Smooth muscle cell (in vitro differentiated cells): ENCODE measurements at regions not wholly inside any gene's neighbourhood (a gene's known extent, or its start where the extent isn't known, plus 50 kb on each side); places are given as distances from the start of the nearest gene placed in this dataset.

Experiments used
- DNase-seq: peaks from one replicate; lab custom pipeline; 2025; ENCODE audit not compliant: unreplicated experiment; lab: John Stamatoyannopoulos, UW
- H2AFZ ChIP-seq: fragments of 200-600 bp; sonication (generic); 2 replicates; pipeline ENCODE4 v1.6.0; 2016; ENCODE audit warnings: antibody characterized with exemption, low read depth, mild to moderate bottlenecking
- H3F3A ChIP-seq: fragments of 200-600 bp; sonication (generic); 2 replicates; pipeline ENCODE4 v1.6.0; 2017; ENCODE audit warnings: antibody characterized with exemption, low read depth
- H3K27ac ChIP-seq: fragments of 200-600 bp; sonication (generic); 2 replicates; pipeline ENCODE4 v1.5.1; 2016; ENCODE audit warnings: low read depth, mild to moderate bottlenecking
- H3K27me3 ChIP-seq: fragments of 200-600 bp; sonication (generic); 2 replicates; pipeline ENCODE4 v1.6.1; 2016; ENCODE audit warnings: low read depth, mild to moderate bottlenecking
- H3K36me3 ChIP-seq: fragments of 200-600 bp; sonication (generic); 2 replicates; pipeline ENCODE4 v1.5.1; 2016; ENCODE audit warnings: low read depth
- H3K4me1 ChIP-seq: fragments of 200-600 bp; sonication (generic); 2 replicates; pipeline ENCODE4 v1.5.1; 2016; ENCODE audit warnings: low read depth
- H3K4me2 ChIP-seq: fragments of 200-600 bp; sonication (generic); 2 replicates; pipeline ENCODE4 v1.6.0; 2016; ENCODE audit warnings: mild to moderate bottlenecking
- H3K4me3 ChIP-seq: fragments of 200-600 bp; sonication (generic); 2 replicates; pipeline ENCODE4 v1.5.1; 2016; ENCODE audit warnings: mild to moderate bottlenecking
- H3K79me2 ChIP-seq: fragments of 200-600 bp; sonication (generic); 2 replicates; pipeline ENCODE4 v1.6.0; 2016; ENCODE audit warnings: low read depth, mild to moderate bottlenecking
- H3K9ac ChIP-seq: fragments of 200-600 bp; sonication (generic); 2 replicates; pipeline ENCODE4 v1.6.0; 2016; ENCODE audit warnings: low read depth
- H3K9me3 ChIP-seq: fragments of 200-600 bp; sonication (generic); replicated peaks from 2 replicates; pipeline ENCODE4 v1.5.1; 2016; ENCODE audit warnings: low read depth
- H4K20me1 ChIP-seq: fragments of 200-600 bp; sonication (generic); 2 replicates; pipeline ENCODE4 v1.6.0; 2016; ENCODE audit warnings: low read depth
- WGBS: methylation state at CpG from one replicate; pipeline ENCODE4 v1.1.7; 2016; ENCODE audit warnings: low lambda C conversion rate; 5-methylcytosine and 5-hydroxymethylcytosine counted together
- TF ChIP-seq, protein P1 (sequence below): fragments of 200-600 bp; sonication (generic); IDR thresholded peaks from 2 replicates; pipeline ENCODE4 v1.5.1; 2017; ENCODE audit warnings: borderline replicate concordance, mild to moderate bottlenecking, antibody characterized with exemption; ENCODE audit not compliant: insufficient read depth, poor library complexity, severe bottlenecking

DNA sequence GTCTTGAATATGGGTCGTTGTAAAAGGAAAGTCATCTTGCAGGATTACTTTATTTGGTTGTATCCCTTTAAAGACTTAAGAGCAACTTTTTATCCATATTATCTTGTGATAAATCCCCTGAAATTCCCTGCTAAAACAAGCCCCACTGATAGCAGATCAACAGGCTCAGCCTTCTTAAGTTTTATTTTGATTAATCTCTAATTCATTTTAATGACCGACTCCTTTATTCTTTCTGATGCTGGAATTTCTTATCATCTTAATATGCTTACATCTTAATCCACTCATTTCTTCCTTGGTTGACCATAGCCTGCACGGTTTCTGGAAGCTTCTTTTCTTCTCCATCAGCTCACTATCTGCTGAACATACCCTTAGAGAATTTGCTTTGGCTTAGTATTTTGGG, 188.5 kb upstream of the CCDC68 start:
- H3K9me3 ChIP-seq: no peaks in the 10 kb centered on the region
- H4K20me1 ChIP-seq: no peaks in the 10 kb centered on the region
- 76% methylated on average over 3 of the region's 3 CpGs for WGBS
- no peak overlapping the region for H3K4me3 ChIP-seq
- H3K27ac ChIP-seq: no peak overlapping the region
- H3K36me3 ChIP-seq: no peaks in the 10 kb centered on the region
- no peaks in the 10 kb centered on the region for H3K4me1 ChIP-seq
- no peak for DNase-seq
- H3K9ac ChIP-seq: no peak overlapping the region
- TF ChIP-seq, protein P1, sequence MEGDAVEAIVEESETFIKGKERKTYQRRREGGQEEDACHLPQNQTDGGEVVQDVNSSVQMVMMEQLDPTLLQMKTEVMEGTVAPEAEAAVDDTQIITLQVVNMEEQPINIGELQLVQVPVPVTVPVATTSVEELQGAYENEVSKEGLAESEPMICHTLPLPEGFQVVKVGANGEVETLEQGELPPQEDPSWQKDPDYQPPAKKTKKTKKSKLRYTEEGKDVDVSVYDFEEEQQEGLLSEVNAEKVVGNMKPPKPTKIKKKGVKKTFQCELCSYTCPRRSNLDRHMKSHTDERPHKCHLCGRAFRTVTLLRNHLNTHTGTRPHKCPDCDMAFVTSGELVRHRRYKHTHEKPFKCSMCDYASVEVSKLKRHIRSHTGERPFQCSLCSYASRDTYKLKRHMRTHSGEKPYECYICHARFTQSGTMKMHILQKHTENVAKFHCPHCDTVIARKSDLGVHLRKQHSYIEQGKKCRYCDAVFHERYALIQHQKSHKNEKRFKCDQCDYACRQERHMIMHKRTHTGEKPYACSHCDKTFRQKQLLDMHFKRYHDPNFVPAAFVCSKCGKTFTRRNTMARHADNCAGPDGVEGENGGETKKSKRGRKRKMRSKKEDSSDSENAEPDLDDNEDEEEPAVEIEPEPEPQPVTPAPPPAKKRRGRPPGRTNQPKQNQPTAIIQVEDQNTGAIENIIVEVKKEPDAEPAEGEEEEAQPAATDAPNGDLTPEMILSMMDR: no peak
- H3K4me2 ChIP-seq: no peak overlapping the region
- no peaks in the 10 kb centered on the region for H3K79me2 ChIP-seq
- no peaks in the 10 kb centered on the region for H3K27me3 ChIP-seq
- H3F3A ChIP-seq: no peaks in the 10 kb centered on the region
- H2AFZ ChIP-seq: no peak overlapping the region

DNA sequence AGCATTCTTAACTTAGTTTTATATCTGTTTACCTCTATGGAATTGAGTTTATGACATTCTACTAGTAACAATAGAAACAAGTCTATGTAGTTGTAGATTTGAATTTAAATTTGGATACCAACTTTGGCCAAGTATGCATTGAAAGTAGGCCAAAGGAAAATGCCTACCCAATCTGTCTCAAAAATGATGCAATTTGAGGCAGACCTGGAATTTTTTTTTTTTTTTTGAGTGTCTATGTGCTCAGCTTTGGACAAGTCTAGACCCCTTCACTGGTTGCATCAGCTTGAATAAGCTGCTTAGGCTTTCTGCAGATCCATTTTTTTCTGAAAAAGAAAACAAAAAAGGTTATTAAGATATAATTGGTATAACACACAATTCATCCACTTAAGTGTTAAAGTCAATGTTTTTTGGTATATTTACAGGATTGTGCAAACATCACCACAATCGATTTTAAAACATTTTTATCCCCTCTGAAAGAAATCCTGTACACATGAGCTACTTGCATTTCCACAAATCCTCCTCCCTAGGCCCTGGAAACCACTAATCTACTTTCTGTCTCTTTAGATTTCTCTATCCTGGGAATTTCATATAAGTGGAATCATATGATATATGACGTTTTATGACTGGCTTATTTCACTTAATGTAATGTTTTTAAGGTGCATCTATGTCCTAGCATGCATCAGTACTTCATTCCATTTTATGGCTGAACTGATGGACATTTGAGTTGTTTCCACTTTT, 185.1 kb upstream of the CCDC68 start:
- Histone ChIP-seq H3K4me2 (no peak overlapping the region), H4K20me1 (no peaks in the 10 kb centered on the region), H3K27ac (no peak overlapping the region), H3K9ac (no peak overlapping the region), H3K4me3 (no peak overlapping the region), H3K4me1 (no peaks in the 10 kb centered on the region), H3F3A (no peaks in the 10 kb centered on the region), H2AFZ (no peak overlapping the region), H3K36me3 (no peaks in the 10 kb centered on the region), H3K27me3 (no peaks in the 10 kb centered on the region), H3K9me3 (no peaks in the 10 kb centered on the region), H3K79me2 (no peaks in the 10 kb centered on the region)
- DNase-seq: no peak
- TF ChIP-seq, protein P1: no peak
- 27% methylated on average over 2 of the region's 2 CpGs for WGBS

DNA sequence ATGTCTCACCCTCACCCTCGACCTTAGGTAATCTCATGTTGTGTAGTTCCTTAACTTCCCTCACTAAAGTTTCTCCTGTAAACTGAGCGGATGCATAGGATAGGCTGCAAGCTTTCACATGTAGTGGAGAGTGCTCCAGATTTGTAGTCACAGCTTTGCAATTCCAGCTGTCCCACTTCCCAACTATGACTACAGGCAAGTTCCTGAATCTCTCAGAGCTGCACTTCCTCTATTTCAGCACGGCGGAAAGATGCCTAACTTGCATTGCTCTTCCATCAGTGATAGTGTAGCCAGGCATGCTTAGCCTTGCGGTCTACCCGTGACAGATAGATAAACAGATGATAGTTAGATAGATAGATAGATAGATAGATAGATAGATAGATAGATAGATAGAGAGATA, 183.1 kb upstream of the CCDC68 start:
- no peak overlapping the region for H2AFZ ChIP-seq
- H3K79me2 ChIP-seq: no peaks in the 10 kb centered on the region
- H3F3A ChIP-seq: no peaks in the 10 kb centered on the region
- H4K20me1 ChIP-seq: no peaks in the 10 kb centered on the region
- H3K4me2 ChIP-seq: no peak overlapping the region
- TF ChIP-seq, protein P1: no peak
- no peaks in the 10 kb centered on the region for H3K36me3 ChIP-seq
- no peak for DNase-seq
- no peak overlapping the region for H3K27ac ChIP-seq
- H3K9me3 ChIP-seq: no peaks in the 10 kb centered on the region
- WGBS: 90% methylated on average over 6 of the region's 6 CpGs
- H3K9ac ChIP-seq: no peak overlapping the region
- no peaks in the 10 kb centered on the region for H3K4me1 ChIP-seq
- H3K27me3 ChIP-seq: no peaks in the 10 kb centered on the region
- no peak overlapping the region for H3K4me3 ChIP-seq

DNA sequence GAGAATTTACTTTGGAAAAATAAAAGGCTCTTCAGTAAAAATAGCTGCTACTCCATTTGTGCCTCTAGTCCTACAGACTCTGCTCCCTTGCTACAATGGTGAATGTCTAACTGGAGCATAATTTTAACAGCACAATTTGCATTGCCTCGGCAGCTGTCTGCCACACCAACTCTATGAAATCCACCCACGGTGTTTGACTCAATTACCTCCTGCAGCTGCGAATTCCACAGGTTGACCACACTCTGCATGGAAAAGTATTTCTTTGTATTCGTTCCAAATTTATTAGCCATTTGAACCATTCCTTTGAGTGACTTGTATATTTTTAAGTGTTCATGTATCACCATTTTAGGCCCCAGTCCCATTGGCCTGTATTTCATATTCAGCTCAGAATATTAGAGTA, 182.1 kb upstream of the CCDC68 start:
- Histone ChIP-seq H3K4me1 (no peaks in the 10 kb centered on the region), H3K9ac (no peak overlapping the region), H3K9me3 (no peaks in the 10 kb centered on the region), H3K27me3 (no peaks in the 10 kb centered on the region), H3K4me2 (no peak overlapping the region), H3K27ac (no peak overlapping the region), H3K4me3 (no peak overlapping the region), H3F3A (no peaks in the 10 kb centered on the region), H2AFZ (no peak overlapping the region), H3K36me3 (no peaks in the 10 kb centered on the region), H4K20me1 (no peaks in the 10 kb centered on the region), H3K79me2 (no peaks in the 10 kb centered on the region)
- 83% methylated on average over 4 of the region's 4 CpGs for WGBS
- DNase-seq: no peak
- TF ChIP-seq, protein P1: no peak
